ENCODE measurements at regions not wholly inside any gene's neighbourhood (a gene's known extent, or its start where the extent isn't known, plus 50 kb on each side); places are given as distances from the start of the nearest gene placed in this dataset.

DNA sequence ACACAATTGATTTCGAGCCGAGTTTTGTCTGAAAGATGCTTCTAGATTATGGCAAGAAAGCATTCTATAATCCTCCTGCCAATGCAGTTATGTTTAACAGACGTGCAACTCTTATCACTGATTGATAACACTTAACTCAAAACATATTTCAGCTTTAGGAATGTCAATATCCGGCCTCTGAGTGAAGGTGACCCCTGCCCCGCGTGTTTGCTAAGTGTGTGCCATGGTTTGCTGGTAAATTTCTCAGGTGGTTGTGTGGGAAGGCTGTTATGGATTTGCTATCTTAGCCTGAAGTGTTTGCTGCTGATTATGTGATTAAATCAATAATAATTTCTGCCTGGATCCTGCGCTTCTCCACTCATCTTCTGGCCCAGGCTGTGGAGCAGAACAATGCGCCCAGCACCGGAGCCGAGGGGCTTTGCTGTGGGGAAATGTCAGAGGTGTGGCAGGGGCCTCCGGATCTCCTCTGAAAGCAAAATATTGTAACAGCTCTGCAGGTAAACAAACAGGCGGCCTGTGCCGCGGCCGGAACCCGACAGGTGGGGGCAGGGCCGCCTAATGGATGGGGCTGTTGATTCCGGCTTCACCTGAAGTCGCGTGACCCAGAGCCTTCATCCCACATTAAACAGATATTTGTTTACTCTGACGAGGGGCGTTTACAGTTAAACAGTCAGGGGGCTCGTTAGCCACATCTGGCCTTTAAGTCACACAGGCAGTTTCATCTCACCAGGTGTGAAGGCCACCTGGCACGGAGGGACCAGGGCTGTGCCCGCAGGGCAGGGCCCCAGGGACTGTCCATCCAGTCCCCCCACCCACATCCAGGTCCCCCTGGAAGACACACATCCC is 210.7 kb upstream of the SALL3 start:
- TF ChIP-seq, protein P1, sequence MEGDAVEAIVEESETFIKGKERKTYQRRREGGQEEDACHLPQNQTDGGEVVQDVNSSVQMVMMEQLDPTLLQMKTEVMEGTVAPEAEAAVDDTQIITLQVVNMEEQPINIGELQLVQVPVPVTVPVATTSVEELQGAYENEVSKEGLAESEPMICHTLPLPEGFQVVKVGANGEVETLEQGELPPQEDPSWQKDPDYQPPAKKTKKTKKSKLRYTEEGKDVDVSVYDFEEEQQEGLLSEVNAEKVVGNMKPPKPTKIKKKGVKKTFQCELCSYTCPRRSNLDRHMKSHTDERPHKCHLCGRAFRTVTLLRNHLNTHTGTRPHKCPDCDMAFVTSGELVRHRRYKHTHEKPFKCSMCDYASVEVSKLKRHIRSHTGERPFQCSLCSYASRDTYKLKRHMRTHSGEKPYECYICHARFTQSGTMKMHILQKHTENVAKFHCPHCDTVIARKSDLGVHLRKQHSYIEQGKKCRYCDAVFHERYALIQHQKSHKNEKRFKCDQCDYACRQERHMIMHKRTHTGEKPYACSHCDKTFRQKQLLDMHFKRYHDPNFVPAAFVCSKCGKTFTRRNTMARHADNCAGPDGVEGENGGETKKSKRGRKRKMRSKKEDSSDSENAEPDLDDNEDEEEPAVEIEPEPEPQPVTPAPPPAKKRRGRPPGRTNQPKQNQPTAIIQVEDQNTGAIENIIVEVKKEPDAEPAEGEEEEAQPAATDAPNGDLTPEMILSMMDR (IDR thresholded peaks at IDR 0.05; ENCODE audit: low read depth, low read length, poor library complexity, severe bottlenecking) = no peak
- no peak for TF ChIP-seq EZH2phosphoT487 (IDR thresholded peaks at IDR 0.05; ENCODE audit: borderline replicate concordance, low read length)
